ENCODE measurements at regions not wholly inside any gene's neighbourhood (a gene's known extent, or its start where the extent isn't known, plus 50 kb on each side); places are given as distances from the start of the nearest gene placed in this dataset.

DNA sequence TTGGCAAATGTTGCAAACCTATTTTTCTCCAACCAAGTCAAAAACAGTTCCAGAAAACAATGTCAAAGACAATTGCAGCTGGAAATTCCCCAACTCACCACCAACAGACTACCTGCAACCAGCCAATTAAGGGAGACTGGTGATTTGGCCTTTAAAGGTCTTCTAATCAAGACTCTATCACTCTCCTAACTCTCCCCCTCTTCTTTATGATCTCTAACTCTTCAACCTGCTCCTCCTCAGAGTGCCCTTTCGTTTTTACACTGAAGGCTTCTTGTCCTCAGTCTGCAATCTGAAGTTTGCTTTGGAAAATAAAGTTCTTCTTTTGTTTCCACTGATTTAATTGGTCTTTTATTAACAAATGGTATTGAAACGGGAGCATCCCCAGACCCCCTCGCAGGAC lies 203.9 kb downstream of the TECRL start:
- TF ChIP-seq, protein P1, sequence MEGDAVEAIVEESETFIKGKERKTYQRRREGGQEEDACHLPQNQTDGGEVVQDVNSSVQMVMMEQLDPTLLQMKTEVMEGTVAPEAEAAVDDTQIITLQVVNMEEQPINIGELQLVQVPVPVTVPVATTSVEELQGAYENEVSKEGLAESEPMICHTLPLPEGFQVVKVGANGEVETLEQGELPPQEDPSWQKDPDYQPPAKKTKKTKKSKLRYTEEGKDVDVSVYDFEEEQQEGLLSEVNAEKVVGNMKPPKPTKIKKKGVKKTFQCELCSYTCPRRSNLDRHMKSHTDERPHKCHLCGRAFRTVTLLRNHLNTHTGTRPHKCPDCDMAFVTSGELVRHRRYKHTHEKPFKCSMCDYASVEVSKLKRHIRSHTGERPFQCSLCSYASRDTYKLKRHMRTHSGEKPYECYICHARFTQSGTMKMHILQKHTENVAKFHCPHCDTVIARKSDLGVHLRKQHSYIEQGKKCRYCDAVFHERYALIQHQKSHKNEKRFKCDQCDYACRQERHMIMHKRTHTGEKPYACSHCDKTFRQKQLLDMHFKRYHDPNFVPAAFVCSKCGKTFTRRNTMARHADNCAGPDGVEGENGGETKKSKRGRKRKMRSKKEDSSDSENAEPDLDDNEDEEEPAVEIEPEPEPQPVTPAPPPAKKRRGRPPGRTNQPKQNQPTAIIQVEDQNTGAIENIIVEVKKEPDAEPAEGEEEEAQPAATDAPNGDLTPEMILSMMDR (IDR thresholded peaks at IDR 0.05), result no peak
- no peak for TF ChIP-seq POLR2AphosphoS5 (IDR thresholded peaks at IDR 0.05)
